GM23338 (cell line): ENCODE measurements at regions not wholly inside any gene's neighbourhood (a gene's known extent, or its start where the extent isn't known, plus 50 kb on each side); places are given as distances from the start of the nearest gene placed in this dataset.

Experiments
- ATAC-seq: fragments of 200-7000 bp; cut with Tn5 transposase; 3 replicates; pipeline ENCODE4 v1.9.1; 2020
- DNase-seq: peaks from one replicate; pipeline ENCODE4 v3.0.0-alpha.2; 2015; ENCODE audit warnings: low spot score
- H2AFZ ChIP-seq: fragments of 200-600 bp; sonication (generic); 2 replicates; pipeline ENCODE4 v1.8.0; 2016; ENCODE audit warnings: antibody characterized with exemption, mild to moderate bottlenecking, moderate library complexity
- H3F3A ChIP-seq: fragments of 200-600 bp; sonication (generic); replicated peaks from 2 replicates; pipeline ENCODE4 v1.8.0; 2017; ENCODE audit warnings: antibody characterized with exemption, mixed run types, low read depth
- H3K27ac ChIP-seq: fragments of 200-600 bp; sonication (generic); 2 replicates; pipeline ENCODE4 v1.6.1; 2016; ENCODE audit warnings: low read depth
- H3K27me3 ChIP-seq: fragments of 200-600 bp; sonication (generic); 2 replicates; pipeline ENCODE4 v1.8.0; 2016; ENCODE audit warnings: mild to moderate bottlenecking, mixed run types, moderate library complexity; ENCODE audit not compliant: insufficient read depth
- H3K36me3 ChIP-seq: fragments of 200-600 bp; sonication (generic); 2 replicates; pipeline ENCODE4 v1.8.0; 2016; ENCODE audit warnings: mild to moderate bottlenecking; ENCODE audit not compliant: insufficient read depth
- H3K4me1 ChIP-seq: fragments of 200-600 bp; sonication (generic); 2 replicates; pipeline ENCODE4 v1.8.0; 2016; ENCODE audit warnings: mild to moderate bottlenecking, moderate library complexity; ENCODE audit not compliant: insufficient read depth
- H3K4me2 ChIP-seq: fragments of 200-600 bp; sonication (generic); 2 replicates; pipeline ENCODE4 v1.7.1; 2017; ENCODE audit warnings: mixed run types
- H3K4me3 ChIP-seq: fragments of 200-600 bp; sonication (generic); 2 replicates; pipeline ENCODE4 v1.6.1; 2016; ENCODE audit warnings: mixed run types
- H3K79me2 ChIP-seq: fragments of 200-600 bp; sonication (generic); replicated peaks from 2 replicates; pipeline ENCODE4 v1.8.0; 2017; ENCODE audit warnings: mild to moderate bottlenecking; ENCODE audit not compliant: insufficient read depth
- H3K9me2 ChIP-seq: fragments of 200-600 bp; sonication (generic); 2 replicates; pipeline ENCODE4 v1.8.0; 2017; ENCODE audit not compliant: insufficient read depth
- H4K20me1 ChIP-seq: fragments of 200-600 bp; sonication (generic); replicated peaks from 2 replicates; pipeline ENCODE4 v1.8.0; 2017; ENCODE audit warnings: mild to moderate bottlenecking; ENCODE audit not compliant: insufficient read depth
- H3K27ac Mint-ChIP-seq: 2 replicates; pipeline ENCODE4 v1.8.0; 2020; ENCODE audit warnings: inconsistent platforms, mild to moderate bottlenecking, moderate library complexity, mixed read lengths
- H3K27me3 Mint-ChIP-seq: 3 replicates; pipeline ENCODE4 v1.8.0; 2022; ENCODE audit warnings: low read depth, mild to moderate bottlenecking, moderate library complexity, mixed read lengths, inconsistent platforms; ENCODE audit not compliant: insufficient read depth, poor library complexity
- H3K36me3 Mint-ChIP-seq: 3 replicates; pipeline ENCODE4 v1.8.0; 2021; ENCODE audit warnings: low read depth, mild to moderate bottlenecking, inconsistent platforms, moderate library complexity, mixed read lengths
- H3K4me1 Mint-ChIP-seq: 3 replicates; pipeline ENCODE4 v1.8.0; 2020; ENCODE audit warnings: mild to moderate bottlenecking, inconsistent platforms, mixed read lengths
- H3K4me3 Mint-ChIP-seq: 3 replicates; pipeline ENCODE4 v1.8.0; 2021; ENCODE audit warnings: moderate library complexity, mild to moderate bottlenecking, inconsistent platforms, mixed read lengths
- H3K9me3 Mint-ChIP-seq: 3 replicates; pipeline ENCODE4 v1.8.0; 2020; ENCODE audit warnings: moderate library complexity, mild to moderate bottlenecking, inconsistent platforms, mixed read lengths
- EZH2phosphoT487 ChIP-seq: fragments of 200-600 bp; sonication (generic); IDR thresholded peaks from one replicate; pipeline ENCODE4 v1.8.1; 2018; ENCODE audit warnings: antibody characterized with exemption; ENCODE audit not compliant: unreplicated experiment
- JUNB ChIP-seq: IDR thresholded peaks from one replicate; pipeline ENCODE4 v1.6.1; 2016; ENCODE audit warnings: antibody characterized with exemption; ENCODE audit not compliant: unreplicated experiment
- NANOG ChIP-seq: IDR thresholded peaks from 2 replicates; pipeline ENCODE4 v1.6.1; 2016; ENCODE audit warnings: antibody characterized with exemption, borderline replicate concordance
- STAT1 ChIP-seq: IDR thresholded peaks from one replicate; pipeline ENCODE4 v1.6.1; 2016; ENCODE audit warnings: antibody characterized with exemption; ENCODE audit not compliant: unreplicated experiment
- TF ChIP-seq, protein P1 (sequence below): IDR thresholded peaks from one replicate; pipeline ENCODE4 v1.6.1; 2018; ENCODE audit warnings: antibody characterized with exemption; ENCODE audit not compliant: unreplicated experiment
- TF ChIP-seq, protein P2 (sequence below), 2 experiments: fragments of 200-600 bp in 1 of 2; sonication (generic) in 1 of 2; conservative IDR thresholded peaks; 2 replicates each; pipeline versions ENCODE4 v1.5.1 to v1.6.1; 2016 to 2017; ENCODE audit warnings: antibody characterized with exemption in 2 of 2, low read depth in 2 of 2, mild to moderate bottlenecking in 2 of 2, moderate library complexity in 1 of 2
- TF ChIP-seq, protein P3 (sequence below): fragments of 250-450 bp; sonication (Bioruptor Pico); IDR thresholded peaks from 2 replicates; pipeline ENCODE4 v1.5.0; 2020; ENCODE audit warnings: mild to moderate bottlenecking, moderate library complexity
- TF ChIP-seq, protein P4 (sequence below): IDR thresholded peaks from 2 replicates; pipeline ENCODE4 v1.6.1; 2016; ENCODE audit warnings: antibody characterized with exemption

DNA sequence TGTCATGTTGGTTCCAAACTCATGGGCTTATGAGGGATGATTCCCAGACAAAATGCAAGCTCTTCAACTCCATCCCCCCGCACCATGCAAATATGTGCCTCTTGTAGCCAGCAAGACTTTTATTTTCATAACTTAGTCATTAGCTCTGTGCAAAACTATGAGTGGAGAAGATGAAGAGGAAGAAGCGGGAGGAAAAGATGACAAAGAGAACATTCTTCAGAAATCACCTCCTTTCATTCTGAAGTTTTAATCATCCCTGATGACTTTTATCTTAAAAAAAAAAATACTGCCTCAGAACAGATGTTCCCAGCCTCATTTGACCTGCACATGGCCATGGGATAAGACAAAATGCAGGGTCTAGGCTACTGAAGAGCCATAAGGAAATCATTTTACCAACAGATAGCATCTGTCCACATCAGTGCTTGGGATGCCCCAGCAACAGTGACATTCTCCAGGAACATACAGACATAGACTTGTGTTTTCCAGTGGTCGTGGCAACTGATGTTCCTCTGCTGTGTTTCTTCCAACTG is 145.5 kb downstream of the WNT5A start (continued):
- TF ChIP-seq, protein P1, sequence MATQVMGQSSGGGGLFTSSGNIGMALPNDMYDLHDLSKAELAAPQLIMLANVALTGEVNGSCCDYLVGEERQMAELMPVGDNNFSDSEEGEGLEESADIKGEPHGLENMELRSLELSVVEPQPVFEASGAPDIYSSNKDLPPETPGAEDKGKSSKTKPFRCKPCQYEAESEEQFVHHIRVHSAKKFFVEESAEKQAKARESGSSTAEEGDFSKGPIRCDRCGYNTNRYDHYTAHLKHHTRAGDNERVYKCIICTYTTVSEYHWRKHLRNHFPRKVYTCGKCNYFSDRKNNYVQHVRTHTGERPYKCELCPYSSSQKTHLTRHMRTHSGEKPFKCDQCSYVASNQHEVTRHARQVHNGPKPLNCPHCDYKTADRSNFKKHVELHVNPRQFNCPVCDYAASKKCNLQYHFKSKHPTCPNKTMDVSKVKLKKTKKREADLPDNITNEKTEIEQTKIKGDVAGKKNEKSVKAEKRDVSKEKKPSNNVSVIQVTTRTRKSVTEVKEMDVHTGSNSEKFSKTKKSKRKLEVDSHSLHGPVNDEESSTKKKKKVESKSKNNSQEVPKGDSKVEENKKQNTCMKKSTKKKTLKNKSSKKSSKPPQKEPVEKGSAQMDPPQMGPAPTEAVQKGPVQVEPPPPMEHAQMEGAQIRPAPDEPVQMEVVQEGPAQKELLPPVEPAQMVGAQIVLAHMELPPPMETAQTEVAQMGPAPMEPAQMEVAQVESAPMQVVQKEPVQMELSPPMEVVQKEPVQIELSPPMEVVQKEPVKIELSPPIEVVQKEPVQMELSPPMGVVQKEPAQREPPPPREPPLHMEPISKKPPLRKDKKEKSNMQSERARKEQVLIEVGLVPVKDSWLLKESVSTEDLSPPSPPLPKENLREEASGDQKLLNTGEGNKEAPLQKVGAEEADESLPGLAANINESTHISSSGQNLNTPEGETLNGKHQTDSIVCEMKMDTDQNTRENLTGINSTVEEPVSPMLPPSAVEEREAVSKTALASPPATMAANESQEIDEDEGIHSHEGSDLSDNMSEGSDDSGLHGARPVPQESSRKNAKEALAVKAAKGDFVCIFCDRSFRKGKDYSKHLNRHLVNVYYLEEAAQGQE, result no peak

DNA sequence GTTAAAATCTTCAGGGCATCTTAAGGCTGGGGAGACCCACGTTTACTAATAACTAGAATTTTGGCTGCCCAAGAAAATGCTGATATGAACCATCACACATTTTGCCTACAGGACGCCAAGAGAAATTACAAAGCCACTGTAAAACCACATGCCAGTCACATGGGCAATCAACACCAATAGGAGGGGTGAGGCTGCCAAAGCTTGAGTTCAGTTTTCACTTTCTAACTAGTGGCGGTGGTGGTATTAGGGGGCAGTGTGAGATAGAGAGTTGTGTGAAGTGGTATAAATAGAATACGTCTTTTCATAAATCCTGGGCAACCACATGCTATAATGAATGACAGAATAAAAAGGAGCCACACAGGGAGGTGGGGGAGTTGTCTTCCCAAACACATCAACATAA is 147.3 kb downstream of the WNT5A start:
- H3K27ac ChIP-seq, result no peak overlapping the region
- H3K36me3 Mint-ChIP-seq, result no peaks in the 10 kb centered on the region
- H3K9me3 Mint-ChIP-seq, result no peaks in the 10 kb centered on the region
- no peak overlapping the region for H3K27ac Mint-ChIP-seq
- H3F3A ChIP-seq, result no peaks in the 10 kb centered on the region
- H3K4me1 ChIP-seq, result no peaks in the 10 kb centered on the region
- peaks cover 11% of the 10 kb centered on the region; the same call in 2 of the 3 replicates for H3K4me1 Mint-ChIP-seq
- no peaks in the 10 kb centered on the region for H3K79me2 ChIP-seq
- no peak for DNase-seq
- H4K20me1 ChIP-seq, result no peaks in the 10 kb centered on the region
- no peaks in the 10 kb centered on the region for H3K36me3 ChIP-seq
- H2AFZ ChIP-seq, result no peak overlapping the region
- no peak overlapping the region for H3K4me3 ChIP-seq
- H3K9me2 ChIP-seq, result 0 out of 2 replicates have a peak, but pooled peaks cover 3% of the 10 kb centered on the region
- H3K4me3 Mint-ChIP-seq, result no peak overlapping the region
- no peak overlapping the region for H3K4me2 ChIP-seq
- no peak for ATAC-seq
- peaks cover 3% of the 10 kb centered on the region for H3K27me3 Mint-ChIP-seq
- H3K27me3 ChIP-seq, result no peaks in the 10 kb centered on the region
- TF ChIP-seq, protein P2, sequence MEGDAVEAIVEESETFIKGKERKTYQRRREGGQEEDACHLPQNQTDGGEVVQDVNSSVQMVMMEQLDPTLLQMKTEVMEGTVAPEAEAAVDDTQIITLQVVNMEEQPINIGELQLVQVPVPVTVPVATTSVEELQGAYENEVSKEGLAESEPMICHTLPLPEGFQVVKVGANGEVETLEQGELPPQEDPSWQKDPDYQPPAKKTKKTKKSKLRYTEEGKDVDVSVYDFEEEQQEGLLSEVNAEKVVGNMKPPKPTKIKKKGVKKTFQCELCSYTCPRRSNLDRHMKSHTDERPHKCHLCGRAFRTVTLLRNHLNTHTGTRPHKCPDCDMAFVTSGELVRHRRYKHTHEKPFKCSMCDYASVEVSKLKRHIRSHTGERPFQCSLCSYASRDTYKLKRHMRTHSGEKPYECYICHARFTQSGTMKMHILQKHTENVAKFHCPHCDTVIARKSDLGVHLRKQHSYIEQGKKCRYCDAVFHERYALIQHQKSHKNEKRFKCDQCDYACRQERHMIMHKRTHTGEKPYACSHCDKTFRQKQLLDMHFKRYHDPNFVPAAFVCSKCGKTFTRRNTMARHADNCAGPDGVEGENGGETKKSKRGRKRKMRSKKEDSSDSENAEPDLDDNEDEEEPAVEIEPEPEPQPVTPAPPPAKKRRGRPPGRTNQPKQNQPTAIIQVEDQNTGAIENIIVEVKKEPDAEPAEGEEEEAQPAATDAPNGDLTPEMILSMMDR (conservative IDR thresholded peaks at IDR 0.05; ENCODE audit: low read depth in 2 of 2), result no peak
- TF ChIP-seq EZH2phosphoT487 (no peak), JUNB (no peak), NANOG (no peak), STAT1 (no peak)
- TF ChIP-seq, protein P3, sequence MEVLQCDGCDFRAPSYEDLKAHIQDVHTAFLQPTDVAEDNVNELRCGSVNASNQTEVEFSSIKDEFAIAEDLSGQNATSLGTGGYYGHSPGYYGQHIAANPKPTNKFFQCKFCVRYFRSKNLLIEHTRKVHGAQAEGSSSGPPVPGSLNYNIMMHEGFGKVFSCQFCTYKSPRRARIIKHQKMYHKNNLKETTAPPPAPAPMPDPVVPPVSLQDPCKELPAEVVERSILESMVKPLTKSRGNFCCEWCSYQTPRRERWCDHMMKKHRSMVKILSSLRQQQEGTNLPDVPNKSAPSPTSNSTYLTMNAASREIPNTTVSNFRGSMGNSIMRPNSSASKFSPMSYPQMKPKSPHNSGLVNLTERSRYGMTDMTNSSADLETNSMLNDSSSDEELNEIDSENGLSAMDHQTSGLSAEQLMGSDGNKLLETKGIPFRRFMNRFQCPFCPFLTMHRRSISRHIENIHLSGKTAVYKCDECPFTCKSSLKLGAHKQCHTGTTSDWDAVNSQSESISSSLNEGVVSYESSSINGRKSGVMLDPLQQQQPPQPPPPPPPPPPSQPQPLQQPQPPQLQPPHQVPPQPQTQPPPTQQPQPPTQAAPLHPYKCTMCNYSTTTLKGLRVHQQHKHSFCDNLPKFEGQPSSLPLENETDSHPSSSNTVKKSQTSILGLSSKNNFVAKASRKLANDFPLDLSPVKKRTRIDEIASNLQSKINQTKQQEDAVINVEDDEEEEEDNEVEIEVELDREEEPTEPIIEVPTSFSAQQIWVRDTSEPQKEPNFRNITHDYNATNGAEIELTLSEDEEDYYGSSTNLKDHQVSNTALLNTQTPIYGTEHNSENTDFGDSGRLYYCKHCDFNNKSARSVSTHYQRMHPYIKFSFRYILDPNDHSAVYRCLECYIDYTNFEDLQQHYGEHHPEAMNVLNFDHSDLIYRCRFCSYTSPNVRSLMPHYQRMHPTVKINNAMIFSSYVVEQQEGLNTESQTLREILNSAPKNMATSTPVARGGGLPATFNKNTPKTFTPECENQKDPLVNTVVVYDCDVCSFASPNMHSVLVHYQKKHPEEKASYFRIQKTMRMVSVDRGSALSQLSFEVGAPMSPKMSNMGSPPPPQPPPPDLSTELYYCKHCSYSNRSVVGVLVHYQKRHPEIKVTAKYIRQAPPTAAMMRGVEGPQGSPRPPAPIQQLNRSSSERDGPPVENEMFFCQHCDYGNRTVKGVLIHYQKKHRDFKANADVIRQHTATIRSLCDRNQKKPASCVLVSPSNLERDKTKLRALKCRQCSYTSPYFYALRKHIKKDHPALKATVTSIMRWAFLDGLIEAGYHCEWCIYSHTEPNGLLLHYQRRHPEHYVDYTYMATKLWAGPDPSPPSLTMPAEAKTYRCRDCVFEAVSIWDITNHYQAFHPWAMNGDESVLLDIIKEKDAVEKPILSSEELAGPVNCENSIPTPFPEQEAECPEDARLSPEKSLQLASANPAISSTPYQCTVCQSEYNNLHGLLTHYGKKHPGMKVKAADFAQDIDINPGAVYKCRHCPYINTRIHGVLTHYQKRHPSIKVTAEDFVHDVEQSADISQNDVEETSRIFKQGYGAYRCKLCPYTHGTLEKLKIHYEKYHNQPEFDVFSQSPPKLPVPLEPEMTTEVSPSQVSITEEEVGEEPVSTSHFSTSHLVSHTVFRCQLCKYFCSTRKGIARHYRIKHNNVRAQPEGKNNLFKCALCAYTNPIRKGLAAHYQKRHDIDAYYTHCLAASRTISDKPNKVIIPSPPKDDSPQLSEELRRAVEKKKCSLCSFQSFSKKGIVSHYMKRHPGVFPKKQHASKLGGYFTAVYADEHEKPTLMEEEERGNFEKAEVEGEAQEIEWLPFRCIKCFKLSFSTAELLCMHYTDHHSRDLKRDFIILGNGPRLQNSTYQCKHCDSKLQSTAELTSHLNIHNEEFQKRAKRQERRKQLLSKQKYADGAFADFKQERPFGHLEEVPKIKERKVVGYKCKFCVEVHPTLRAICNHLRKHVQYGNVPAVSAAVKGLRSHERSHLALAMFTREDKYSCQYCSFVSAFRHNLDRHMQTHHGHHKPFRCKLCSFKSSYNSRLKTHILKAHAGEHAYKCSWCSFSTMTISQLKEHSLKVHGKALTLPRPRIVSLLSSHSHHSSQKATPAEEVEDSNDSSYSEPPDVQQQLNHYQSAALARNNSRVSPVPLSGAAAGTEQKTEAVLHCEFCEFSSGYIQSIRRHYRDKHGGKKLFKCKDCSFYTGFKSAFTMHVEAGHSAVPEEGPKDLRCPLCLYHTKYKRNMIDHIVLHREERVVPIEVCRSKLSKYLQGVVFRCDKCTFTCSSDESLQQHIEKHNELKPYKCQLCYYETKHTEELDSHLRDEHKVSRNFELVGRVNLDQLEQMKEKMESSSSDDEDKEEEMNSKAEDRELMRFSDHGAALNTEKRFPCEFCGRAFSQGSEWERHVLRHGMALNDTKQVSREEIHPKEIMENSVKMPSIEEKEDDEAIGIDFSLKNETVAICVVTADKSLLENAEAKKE (CRISPR knock-in tag), result no peak
- TF ChIP-seq, protein P4, sequence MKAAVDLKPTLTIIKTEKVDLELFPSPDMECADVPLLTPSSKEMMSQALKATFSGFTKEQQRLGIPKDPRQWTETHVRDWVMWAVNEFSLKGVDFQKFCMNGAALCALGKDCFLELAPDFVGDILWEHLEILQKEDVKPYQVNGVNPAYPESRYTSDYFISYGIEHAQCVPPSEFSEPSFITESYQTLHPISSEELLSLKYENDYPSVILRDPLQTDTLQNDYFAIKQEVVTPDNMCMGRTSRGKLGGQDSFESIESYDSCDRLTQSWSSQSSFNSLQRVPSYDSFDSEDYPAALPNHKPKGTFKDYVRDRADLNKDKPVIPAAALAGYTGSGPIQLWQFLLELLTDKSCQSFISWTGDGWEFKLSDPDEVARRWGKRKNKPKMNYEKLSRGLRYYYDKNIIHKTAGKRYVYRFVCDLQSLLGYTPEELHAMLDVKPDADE, result no peak
- TF ChIP-seq, protein P1, result no peak
